ENCODE measurements at regions not wholly inside any gene's neighbourhood (a gene's known extent, or its start where the extent isn't known, plus 50 kb on each side); places are given as distances from the start of the nearest gene placed in this dataset.
"Not testable (repeated sequence)": the region's sequence is repeated elsewhere in the genome, so short reads cannot be mapped to it uniquely, and the experiment has no call there.

- Histone ChIP-seq H3K27ac (no peak overlapping the region), H3K27me3 (no peaks in the 10 kb centered on the region), H3K4me3 (no peak overlapping the region), H3K9me3 (no peaks in the 10 kb centered on the region), H3K36me3 (no peaks in the 10 kb centered on the region), H3K4me1 (no peaks in the 10 kb centered on the region)
- no peak for TF ChIP-seq POLR2AphosphoS5 (IDR thresholded peaks at IDR 0.05)
- no peak for TF ChIP-seq CTCF (IDR thresholded peaks at IDR 0.05)
- no peak for TF ChIP-seq POLR2A (IDR thresholded peaks at IDR 0.05)
- no peak for TF ChIP-seq EP300 (IDR thresholded peaks at IDR 0.05)
- WGBS, 2 donors: 0 to 42% methylated on average over 1 of the region's 1 CpG
- no peak for DNase-seq
- intact Hi-C loops (cut with DNase I): no loop called here
Observed at GRCh38 chr4:81330018-81330417, 115.0 kb upstream of the PRKG2 start.

- 92 to 97% methylated on average over 3 of the region's 3 CpGs for WGBS, 2 donors
- DNase-seq: no peak
Observed at GRCh38 chr4:81326581-81326980, 111.6 kb upstream of the PRKG2 start.

DNA sequence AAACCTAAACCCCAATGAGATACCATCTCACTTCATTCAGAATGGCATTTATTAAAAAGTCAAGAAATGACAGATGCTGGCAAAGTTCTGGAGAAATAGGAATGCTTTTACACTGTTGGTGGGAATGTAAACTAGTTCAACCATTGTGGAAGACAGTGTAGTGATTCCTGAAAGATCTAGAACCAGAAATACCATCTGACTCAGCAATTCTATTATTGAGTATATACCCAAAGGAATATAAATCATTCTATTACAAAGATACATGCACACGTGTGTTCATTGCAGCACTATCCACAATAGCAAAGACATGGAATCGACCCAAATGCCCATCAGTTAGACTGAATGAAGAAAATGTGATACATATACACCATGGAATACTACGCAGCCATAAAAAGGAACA is 109.6 kb upstream of the PRKG2 start:
- H3K9me3 ChIP-seq; H3K27ac ChIP-seq; H3K27me3 ChIP-seq; H3K36me3 ChIP-seq; intact Hi-C loops (cut with DNase I); DNase-seq; H3K4me3 ChIP-seq; H3K4me1 ChIP-seq: not testable (repeated sequence)
- WGBS, 2 donors: 90% methylated on average over 3 of the region's 3 CpGs

More at GRCh38 chr4:81326581-81326980, 111.6 kb upstream of the PRKG2 start:
- H3K4me1 ChIP-seq: no peaks in the 10 kb centered on the region
- no peak overlapping the region for H3K27ac ChIP-seq
- intact Hi-C loops (cut with DNase I): no loop called here
- no peaks in the 10 kb centered on the region for H3K36me3 ChIP-seq
- no peak for TF ChIP-seq EP300 (IDR thresholded peaks at IDR 0.05)
- no peak for TF ChIP-seq POLR2A (IDR thresholded peaks at IDR 0.05)
- TF ChIP-seq CTCF (IDR thresholded peaks at IDR 0.05): no peak
- no peak for TF ChIP-seq POLR2AphosphoS5 (IDR thresholded peaks at IDR 0.05)
- no peaks in the 10 kb centered on the region for H3K27me3 ChIP-seq
- H3K9me3 ChIP-seq: no peaks in the 10 kb centered on the region
- no peak overlapping the region for H3K4me3 ChIP-seq

GRCh38 chr4:81319657-81320056 is 104.6 kb upstream of the PRKG2 start:
- Histone ChIP-seq H3K27me3 (no peaks in the 10 kb centered on the region), H3K9me3 (no peaks in the 10 kb centered on the region), H3K27ac (no peak overlapping the region), H3K4me1 (no peaks in the 10 kb centered on the region), H3K36me3 (no peaks in the 10 kb centered on the region), H3K4me3 (no peak overlapping the region)
- DNase-seq: no peak
- TF ChIP-seq EP300 (IDR thresholded peaks at IDR 0.05) (no peak), CTCF (IDR thresholded peaks at IDR 0.05) (no peak), POLR2A (IDR thresholded peaks at IDR 0.05) (no peak), POLR2AphosphoS5 (IDR thresholded peaks at IDR 0.05) (no peak)
- 48 to 86% methylated on average over 1 of the region's 1 CpG for WGBS, 2 donors
- intact Hi-C loops (cut with DNase I): no loop called here

DNA sequence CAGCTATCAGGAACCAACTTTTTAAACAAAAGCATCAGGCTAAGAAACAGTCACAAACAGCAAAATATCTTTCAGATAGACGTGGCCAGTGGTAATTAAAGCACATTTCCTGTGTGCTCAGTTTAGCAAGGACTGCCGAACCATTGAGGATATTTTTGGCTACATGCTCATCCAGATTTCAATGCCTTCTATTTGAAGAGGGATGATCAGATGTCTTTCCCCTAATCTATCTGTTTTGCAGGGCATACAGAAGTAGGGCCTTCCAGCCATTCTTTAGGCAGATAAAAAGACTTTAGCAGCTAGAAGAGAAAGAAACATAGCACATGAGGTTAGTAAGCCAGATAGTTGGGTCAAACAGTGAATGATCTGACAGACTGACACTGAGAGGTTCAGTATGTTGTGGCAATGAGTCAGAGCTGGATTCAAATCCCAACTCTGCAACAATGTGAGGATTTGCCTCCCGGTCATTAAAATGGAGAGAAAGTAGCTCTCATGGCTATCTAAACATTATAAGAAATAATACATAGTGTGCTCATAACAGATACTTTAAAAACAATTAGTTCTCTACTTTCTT is 100.0 kb upstream of the PRKG2 start:
- no peak overlapping the region for H3K4me3 ChIP-seq
- H3K36me3 ChIP-seq: no peaks in the 10 kb centered on the region
- 31 to 32% methylated on average over 3 of the region's 3 CpGs for WGBS, 2 donors
- H3K27me3 ChIP-seq: no peaks in the 10 kb centered on the region
- DNase-seq: no peak
- H3K9me3 ChIP-seq: peaks cover 0 to 2% (median 0%) of the 10 kb centered on the region in 4 donors
- H3K27ac ChIP-seq: no peak overlapping the region
- intact Hi-C loops (cut with DNase I): no loop called here
- H3K4me1 ChIP-seq: no peaks in the 10 kb centered on the region
- TF ChIP-seq POLR2AphosphoS5 (IDR thresholded peaks at IDR 0.05) (no peak), EP300 (IDR thresholded peaks at IDR 0.05) (no peak), CTCF (IDR thresholded peaks at IDR 0.05) (no peak), POLR2A (IDR thresholded peaks at IDR 0.05) (no peak)

Measured in sigmoid colon (tissue), 6 donors.